ENCODE measurements at regions not wholly inside any gene's neighbourhood (a gene's known extent, or its start where the extent isn't known, plus 50 kb on each side); places are given as distances from the start of the nearest gene placed in this dataset.
"Not testable (repeated sequence)": the region's sequence is repeated elsewhere in the genome, so short reads cannot be mapped to it uniquely, and the experiment has no call there.

DNA sequence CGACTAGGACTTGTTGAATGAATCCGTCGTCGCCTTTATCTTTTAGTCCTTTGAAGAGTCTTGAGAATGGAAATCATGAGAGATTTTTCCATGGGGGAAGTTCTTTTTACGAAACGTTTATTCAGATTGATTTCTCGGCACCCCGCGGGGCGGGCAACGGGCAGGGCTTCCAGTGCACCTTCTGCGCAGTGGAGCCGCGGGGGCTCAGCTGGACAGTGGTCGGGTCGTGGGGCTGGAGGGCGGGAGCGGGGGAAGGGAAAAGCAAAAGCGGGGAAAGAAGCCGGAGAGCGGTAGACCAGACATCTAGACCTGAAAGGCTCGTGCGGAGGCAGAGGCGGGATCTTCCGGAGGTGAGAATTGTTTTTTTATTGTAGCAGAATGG is 103.0 kb downstream of the NBPF11 start:
- not testable (repeated sequence) for DNase-seq

DNA sequence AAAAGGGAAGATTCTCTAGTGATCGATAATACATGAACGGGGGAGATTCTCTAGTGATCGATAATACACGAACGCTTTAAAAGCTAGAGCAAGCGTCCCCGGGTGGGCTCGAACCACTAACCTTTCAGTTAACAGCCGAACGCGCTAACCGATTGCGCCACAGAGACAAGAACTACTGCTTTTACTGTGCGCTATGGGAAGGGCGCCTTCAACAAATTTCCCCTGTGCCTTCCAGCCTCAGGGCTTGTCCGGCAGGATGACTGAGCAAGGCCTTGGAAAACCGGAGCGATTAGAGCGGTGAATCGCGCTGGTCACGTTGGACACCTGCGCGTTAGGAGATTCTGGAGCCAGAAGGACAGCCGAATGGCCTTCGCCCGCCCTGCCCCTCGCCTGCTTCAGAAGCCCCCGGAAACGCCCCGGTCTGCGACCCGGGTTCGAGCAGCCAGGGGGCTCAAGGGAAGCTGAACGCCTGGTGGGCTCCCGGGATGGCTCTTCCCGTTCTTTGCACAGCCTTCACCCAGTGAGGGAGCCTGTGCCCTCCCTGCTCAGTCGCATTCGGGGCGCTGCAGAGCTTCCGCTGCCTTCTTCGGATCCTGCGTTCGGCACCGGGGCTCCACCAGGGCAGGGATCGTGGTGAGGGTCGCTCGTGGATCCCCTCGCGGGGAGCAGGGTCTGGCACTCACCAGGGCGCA is 103.5 kb downstream of the NBPF11 start:
- peak; percentile 8 for DNase-seq

- not testable (repeated sequence) for DNase-seq
These were observed 106.2 kb downstream of the NBPF11 start for GRCh38 chr1:148045872-148046271.

- not testable (repeated sequence) for DNase-seq
These were observed 107.6 kb downstream of the NBPF11 start for GRCh38 chr1:148044495-148044894.
